ENCODE measurements at regions not wholly inside any gene's neighbourhood (a gene's known extent, or its start where the extent isn't known, plus 50 kb on each side); places are given as distances from the start of the nearest gene placed in this dataset.

GRCh38 chr5:56617998-56618397 lies 197.4 kb upstream of the MAP3K1 start:
- no peak for DNase-seq

GRCh38 chr5:56616454-56617160 lies 198.7 kb upstream of the MAP3K1 start:
- peak; percentile 48 for DNase-seq

GRCh38 chr5:56615361-56616153 lies 199.8 kb upstream of the MAP3K1 start:
- DNase-seq, result no peak

GRCh38 chr5:56612759-56613158 lies 202.6 kb upstream of the MAP3K1 start:
- no peak for DNase-seq

- no peak for DNase-seq
Observed at GRCh38 chr5:56612353-56612752, 203.0 kb upstream of the MAP3K1 start.

GRCh38 chr5:56610093-56610698 lies 205.2 kb upstream of the MAP3K1 start:
- DNase-seq, result no peak

GRCh38 chr5:56608217-56608925 lies 207.0 kb upstream of the MAP3K1 start:
- DNase-seq, result no peak

GRCh38 chr5:56607551-56607950 lies 207.8 kb upstream of the MAP3K1 start:
- no peak for DNase-seq

GRCh38 chr5:56607074-56607473 lies 208.3 kb upstream of the MAP3K1 start:
- no peak for DNase-seq

- no peak for DNase-seq
Observed at GRCh38 chr5:56606192-56606591, 209.2 kb upstream of the MAP3K1 start.

- no peak for DNase-seq
Observed at GRCh38 chr5:56605231-56605630, 210.1 kb upstream of the MAP3K1 start.

GRCh38 chr5:56601641-56602071 lies 213.7 kb upstream of the MAP3K1 start:
- no peak for DNase-seq

GRCh38 chr5:56598941-56599340 lies 216.4 kb upstream of the MAP3K1 start:
- no peak for DNase-seq

GRCh38 chr5:56596155-56596554 lies 219.2 kb upstream of the MAP3K1 start:
- no peak for DNase-seq

- DNase-seq, result no peak
Observed at GRCh38 chr5:56595566-56595965, 219.8 kb upstream of the MAP3K1 start.

- no peak for DNase-seq
Observed at GRCh38 chr5:56594792-56595191, 220.6 kb upstream of the MAP3K1 start.

- no peak for DNase-seq
Observed at GRCh38 chr5:56591081-56591480, 224.3 kb upstream of the MAP3K1 start.

- DNase-seq, result no peak
Observed at GRCh38 chr5:56589481-56589860, 225.9 kb upstream of the MAP3K1 start.

- no peak for DNase-seq
Observed at GRCh38 chr5:56588636-56589480, 226.5 kb upstream of the MAP3K1 start.

- no peak for DNase-seq
Observed at GRCh38 chr5:56588131-56588487, 227.2 kb upstream of the MAP3K1 start.

- no peak for DNase-seq
Observed at GRCh38 chr5:56587381-56588130, 227.8 kb upstream of the MAP3K1 start.

Data from DMS79 (cell line).